Endothelial cell of umbilical vein (primary cell): ENCODE measurements at regions not wholly inside any gene's neighbourhood (a gene's known extent, or its start where the extent isn't known, plus 50 kb on each side); places are given as distances from the start of the nearest gene placed in this dataset.

Experiments
- EZH2 ChIP-seq: IDR thresholded peaks from 2 replicates; pipeline ENCODE4 v1.6.1; 2012; ENCODE audit warnings: borderline replicate concordance, low read depth, mild to moderate bottlenecking, moderate library complexity, low read length, inconsistent platforms; ENCODE audit not compliant: severe bottlenecking
- POLR2A ChIP-seq: IDR thresholded peaks from 2 replicates; pipeline ENCODE4 v1.6.1; 2012; ENCODE audit warnings: low read depth, mild to moderate bottlenecking, control low read depth, low read length
- TF ChIP-seq, protein P1 (sequence below), 2 donors: IDR thresholded peaks; 1 replicate in 1 of 2; 2 replicates in 1 of 2; pipeline ENCODE4 v1.5.1; 2011; ENCODE audit warnings: low read length in 2 of 2, mild to moderate bottlenecking in 2 of 2, moderate library complexity in 2 of 2, control low read depth in 1 of 2, inconsistent platforms in 1 of 2, low read depth in 1 of 2; ENCODE audit not compliant: insufficient read depth in 1 of 2; ENCODE audit errors: extremely low read depth in 1 of 2

DNA sequence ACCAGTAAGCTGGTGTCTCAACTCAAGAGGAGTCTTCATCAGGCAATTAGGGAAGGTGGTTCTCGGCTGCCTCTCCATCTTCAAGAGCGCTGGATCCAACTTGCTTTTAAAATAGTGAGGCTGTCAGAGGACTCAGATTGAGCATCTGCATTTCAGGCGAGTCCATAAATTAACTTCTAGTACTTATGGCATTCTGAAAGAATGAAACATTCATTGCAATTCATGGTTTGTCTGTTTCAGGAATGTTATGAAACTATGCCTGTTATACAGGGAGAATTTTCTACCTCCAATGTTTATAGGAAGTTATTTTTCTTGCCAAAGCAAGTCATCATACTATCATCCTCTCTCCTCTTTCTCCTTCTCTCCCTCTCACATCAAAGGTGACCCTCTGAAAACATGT lies 883.2 kb downstream of the SLC4A3 start:
- TF ChIP-seq, protein P1, sequence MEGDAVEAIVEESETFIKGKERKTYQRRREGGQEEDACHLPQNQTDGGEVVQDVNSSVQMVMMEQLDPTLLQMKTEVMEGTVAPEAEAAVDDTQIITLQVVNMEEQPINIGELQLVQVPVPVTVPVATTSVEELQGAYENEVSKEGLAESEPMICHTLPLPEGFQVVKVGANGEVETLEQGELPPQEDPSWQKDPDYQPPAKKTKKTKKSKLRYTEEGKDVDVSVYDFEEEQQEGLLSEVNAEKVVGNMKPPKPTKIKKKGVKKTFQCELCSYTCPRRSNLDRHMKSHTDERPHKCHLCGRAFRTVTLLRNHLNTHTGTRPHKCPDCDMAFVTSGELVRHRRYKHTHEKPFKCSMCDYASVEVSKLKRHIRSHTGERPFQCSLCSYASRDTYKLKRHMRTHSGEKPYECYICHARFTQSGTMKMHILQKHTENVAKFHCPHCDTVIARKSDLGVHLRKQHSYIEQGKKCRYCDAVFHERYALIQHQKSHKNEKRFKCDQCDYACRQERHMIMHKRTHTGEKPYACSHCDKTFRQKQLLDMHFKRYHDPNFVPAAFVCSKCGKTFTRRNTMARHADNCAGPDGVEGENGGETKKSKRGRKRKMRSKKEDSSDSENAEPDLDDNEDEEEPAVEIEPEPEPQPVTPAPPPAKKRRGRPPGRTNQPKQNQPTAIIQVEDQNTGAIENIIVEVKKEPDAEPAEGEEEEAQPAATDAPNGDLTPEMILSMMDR (IDR thresholded peaks at IDR 0.05; ENCODE audit: extremely low read depth in 1 of 2, insufficient read depth in 1 of 2, low read depth in 1 of 2, low read length in 2 of 2), result no peak
- TF ChIP-seq EZH2 (no peak), POLR2A (no peak)
